Fibroblast of pulmonary artery (primary cell): ENCODE measurements at regions not wholly inside any gene's neighbourhood (a gene's known extent, or its start where the extent isn't known, plus 50 kb on each side); places are given as distances from the start of the nearest gene placed in this dataset.
A peak's percentile ranks its signal among the peaks of the same experiment; 100 is the strongest.

Source experiments
- DNase-seq: peaks from one replicate; pipeline ENCODE4 v3.0.0-alpha.2; 2010; ENCODE audit warnings: low read depth
- H3K4me3 ChIP-seq: replicated peaks from 2 replicates; pipeline ENCODE4 v1.5.1; 2011; ENCODE audit warnings: low read depth, mild to moderate bottlenecking, control low read depth, low read length, moderate library complexity
- TF ChIP-seq, protein P1 (sequence below): IDR thresholded peaks from 2 replicates; pipeline ENCODE4 v1.5.1; 2011; ENCODE audit warnings: mild to moderate bottlenecking, control low read depth, low read length, inconsistent platforms; ENCODE audit errors: missing control alignments

- TF ChIP-seq, protein P1, sequence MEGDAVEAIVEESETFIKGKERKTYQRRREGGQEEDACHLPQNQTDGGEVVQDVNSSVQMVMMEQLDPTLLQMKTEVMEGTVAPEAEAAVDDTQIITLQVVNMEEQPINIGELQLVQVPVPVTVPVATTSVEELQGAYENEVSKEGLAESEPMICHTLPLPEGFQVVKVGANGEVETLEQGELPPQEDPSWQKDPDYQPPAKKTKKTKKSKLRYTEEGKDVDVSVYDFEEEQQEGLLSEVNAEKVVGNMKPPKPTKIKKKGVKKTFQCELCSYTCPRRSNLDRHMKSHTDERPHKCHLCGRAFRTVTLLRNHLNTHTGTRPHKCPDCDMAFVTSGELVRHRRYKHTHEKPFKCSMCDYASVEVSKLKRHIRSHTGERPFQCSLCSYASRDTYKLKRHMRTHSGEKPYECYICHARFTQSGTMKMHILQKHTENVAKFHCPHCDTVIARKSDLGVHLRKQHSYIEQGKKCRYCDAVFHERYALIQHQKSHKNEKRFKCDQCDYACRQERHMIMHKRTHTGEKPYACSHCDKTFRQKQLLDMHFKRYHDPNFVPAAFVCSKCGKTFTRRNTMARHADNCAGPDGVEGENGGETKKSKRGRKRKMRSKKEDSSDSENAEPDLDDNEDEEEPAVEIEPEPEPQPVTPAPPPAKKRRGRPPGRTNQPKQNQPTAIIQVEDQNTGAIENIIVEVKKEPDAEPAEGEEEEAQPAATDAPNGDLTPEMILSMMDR = no peak
- no peak for DNase-seq
- no peak overlapping the region for H3K4me3 ChIP-seq
Measured at GRCh38 chr6:137755284-137755683, 111.8 kb upstream of the TNFAIP3 start.

GRCh38 chr6:137756788-137757187 is 110.3 kb upstream of the TNFAIP3 start:
- no peak for DNase-seq
- H3K4me3 ChIP-seq = no peak overlapping the region
- TF ChIP-seq, protein P1 = no peak

DNA sequence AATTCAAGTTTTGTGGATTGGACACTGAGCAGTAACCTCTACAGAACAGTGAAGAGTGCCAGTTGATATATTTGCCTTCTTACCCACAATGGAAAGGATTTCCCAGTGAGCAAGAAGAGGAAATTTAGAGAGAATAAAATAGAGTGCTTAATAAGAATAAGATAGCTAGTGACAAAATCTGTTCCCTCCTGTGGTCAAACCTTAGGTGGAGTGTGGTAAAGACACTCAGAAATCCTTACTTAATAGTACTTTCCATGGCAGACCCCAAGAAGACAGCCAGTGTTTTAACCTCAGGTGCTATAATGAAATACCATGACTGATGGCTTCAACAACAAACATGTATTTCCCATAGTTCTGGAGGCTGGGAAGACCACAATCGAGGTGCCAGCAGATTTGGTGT is 108.4 kb upstream of the TNFAIP3 start:
- no peak overlapping the region for H3K4me3 ChIP-seq
- DNase-seq = no peak
- TF ChIP-seq, protein P1 = no peak

DNA sequence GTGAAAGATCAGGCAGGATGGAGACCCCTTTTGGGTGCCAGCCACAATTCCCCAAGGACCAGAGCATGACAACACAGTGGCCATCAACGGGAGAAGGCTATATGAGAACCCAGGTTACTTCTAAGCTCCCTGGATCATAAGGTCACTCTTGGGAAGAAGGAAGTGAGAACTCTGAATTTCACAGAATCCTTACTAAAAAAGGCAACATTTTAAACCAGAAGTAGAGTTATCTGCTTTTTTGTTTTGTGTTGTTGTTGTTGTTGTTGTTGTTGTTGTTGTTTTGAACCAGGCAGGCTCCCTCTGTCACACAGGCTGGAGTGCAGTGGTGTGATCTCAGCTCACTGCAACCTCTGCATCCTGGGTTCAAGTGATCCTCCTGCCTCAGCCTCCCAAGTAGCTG is 107.4 kb upstream of the TNFAIP3 start:
- TF ChIP-seq, protein P1 = no peak
- DNase-seq = no peak

DNA sequence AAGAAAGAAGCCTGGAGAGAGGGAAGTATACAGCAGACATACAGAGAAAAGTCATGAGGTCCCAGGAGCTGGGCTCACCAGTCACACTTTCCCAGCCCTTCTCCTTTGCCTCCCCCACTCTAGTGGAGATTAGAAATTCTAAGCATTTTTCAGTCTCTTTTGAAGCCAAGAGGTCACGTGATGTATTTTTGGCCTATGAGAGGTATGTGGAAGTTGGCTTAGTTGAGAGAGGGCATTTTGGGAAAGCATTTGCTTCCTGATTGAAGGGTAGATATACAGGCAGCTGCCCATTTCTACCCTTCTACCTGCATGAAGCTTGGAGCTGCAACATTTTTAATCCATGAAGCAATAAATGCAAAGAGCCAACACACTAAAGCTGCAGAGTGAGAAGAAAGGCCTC is 106.0 kb upstream of the TNFAIP3 start:
- TF ChIP-seq, protein P1 = no peak
- H3K4me3 ChIP-seq = no peak overlapping the region
- peak; percentile 38 for DNase-seq

More for the DNA sequence above, 107.4 kb upstream of the TNFAIP3 start:
- no peak overlapping the region for H3K4me3 ChIP-seq

- TF ChIP-seq, protein P1 = no peak
- no peak overlapping the region for H3K4me3 ChIP-seq
- DNase-seq = no peak
Measured at GRCh38 chr6:137761487-137761886, 105.6 kb upstream of the TNFAIP3 start.
